PC-3 (cell line): ENCODE measurements at regions not wholly inside any gene's neighbourhood (a gene's known extent, or its start where the extent isn't known, plus 50 kb on each side); places are given as distances from the start of the nearest gene placed in this dataset.

Source experiments
- ATAC-seq: fragments of 200-7000 bp; cut with Tn5 transposase; 2 replicates; pipeline ENCODE4 v1.9.1; 2020; ENCODE audit warnings: mild to moderate bottlenecking, moderate library complexity
- BruUV-seq: library from RNA; stranded (reverse); fragments of 400-500 nt; replicated peaks from 2 replicates; lab custom pipeline; 2021; lab: Mats Ljungman, UMichigan
- CTCF ChIA-PET: fragments of 300-600 bp; sonication (Branson Sonifier 250); formaldehyde crosslinking; loops from one replicate; lab custom pipeline; 2022; ENCODE audit warnings: antibody characterized with exemption; lab: Charles Lee
- POLR2A ChIA-PET: fragments of 300-600 bp; sonication (Branson Sonifier 250); formaldehyde crosslinking; loops from one replicate; lab custom pipeline; 2022; ENCODE audit warnings: antibody characterized with exemption; ENCODE audit not compliant: unreplicated experiment; lab: Charles Lee
- DNase-seq: peaks from one replicate; pipeline ENCODE4 v3.0.0-alpha.2; 2015
- H2AFZ ChIP-seq: fragments of 300-600 bp; sonication (generic); 2 replicates; pipeline ENCODE4 v1.6.0; 2016; ENCODE audit warnings: antibody characterized with exemption, low read length
- H3F3A ChIP-seq: fragments of 300-600 bp; sonication (generic); one replicate; pipeline ENCODE4 v1.6.0; 2017; ENCODE audit warnings: antibody characterized with exemption, low read length, control low read depth, mild to moderate bottlenecking; ENCODE audit not compliant: unreplicated experiment
- H3K27ac ChIP-seq: fragments of 300-600 bp; sonication (generic); 2 replicates; pipeline ENCODE4 v1.5.1; 2016; ENCODE audit warnings: mild to moderate bottlenecking, low read length
- H3K27me3 ChIP-seq: fragments of 300-600 bp; sonication (generic); 2 replicates; pipeline ENCODE4 v1.6.1; 2016; ENCODE audit warnings: low read length, mixed read lengths
- H3K36me3 ChIP-seq: fragments of 300-600 bp; sonication (generic); 2 replicates; pipeline ENCODE4 v1.6.1; 2016; ENCODE audit warnings: low read depth, mixed run types, low read length, mixed read lengths
- H3K4me1 ChIP-seq: fragments of 300-600 bp; sonication (generic); 2 replicates; pipeline ENCODE4 v1.5.1; 2016; ENCODE audit warnings: low read length; ENCODE audit not compliant: insufficient read depth
- H3K4me2 ChIP-seq: fragments of 300-600 bp; sonication (generic); 2 replicates; pipeline ENCODE4 v1.6.0; 2016; ENCODE audit warnings: low read length
- H3K4me3 ChIP-seq: fragments of 300-600 bp; sonication (generic); 2 replicates; pipeline ENCODE4 v1.5.1; 2016; ENCODE audit warnings: mild to moderate bottlenecking, low read length, mixed read lengths
- H3K79me2 ChIP-seq: fragments of 300-600 bp; sonication (generic); 2 replicates; pipeline ENCODE4 v1.6.1; 2017; ENCODE audit warnings: low read length, mixed read lengths
- H3K9ac ChIP-seq: fragments of 300-600 bp; sonication (generic); 2 replicates; pipeline ENCODE4 v1.6.0; 2016; ENCODE audit warnings: mild to moderate bottlenecking, low read length
- H3K9me2 ChIP-seq: fragments of 300-600 bp; sonication (generic); replicated peaks from 2 replicates; pipeline ENCODE4 v1.6.1; 2016; ENCODE audit warnings: mixed run types, low read length, mixed read lengths
- H3K9me3 ChIP-seq: fragments of 300-600 bp; sonication (generic); 2 replicates; pipeline ENCODE4 v1.6.1; 2016; ENCODE audit warnings: low read length, mixed read lengths
- H4K20me1 ChIP-seq: fragments of 300-600 bp; sonication (generic); 2 replicates; pipeline ENCODE4 v1.6.1; 2016; ENCODE audit warnings: low read length, mixed read lengths
- EZH2 ChIP-seq: fragments of 300-600 bp; sonication (generic); IDR thresholded peaks from one replicate; pipeline ENCODE4 v1.6.1; 2017; ENCODE audit warnings: antibody characterized with exemption, mild to moderate bottlenecking, low read length; ENCODE audit not compliant: unreplicated experiment
- EZH2phosphoT487 ChIP-seq: fragments of 300-600 bp; sonication (generic); IDR thresholded peaks from 2 replicates; pipeline ENCODE4 v1.6.1; 2018; ENCODE audit warnings: mild to moderate bottlenecking, antibody characterized with exemption, low read length, borderline replicate concordance
- intact Hi-C: fragments of 100-400 bp; cut with micrococcal nuclease; formaldehyde crosslinking; loops from 2 replicates; pipeline ENCODE4 v1.9.0; 2023
- TF ChIP-seq, protein P1 (sequence below): fragments of 300-600 bp; sonication (generic); conservative IDR thresholded peaks from 2 replicates; pipeline ENCODE4 v1.5.1; 2017; ENCODE audit warnings: antibody characterized with exemption, low read depth, mild to moderate bottlenecking, low read length

GRCh38 chr11:130600139-130600538 is 151.7 kb downstream of the ADAMTS15 start:
- no TSS peak for BruUV-seq
- intact Hi-C loops, result no loop called here
- Histone ChIP-seq H3K79me2 (no peaks in the 10 kb centered on the region), H4K20me1 (no peaks in the 10 kb centered on the region), H3K36me3 (no peaks in the 10 kb centered on the region), H3F3A (no peaks in the 10 kb centered on the region), H2AFZ (no peak overlapping the region), H3K4me1 (no peaks in the 10 kb centered on the region), H3K27me3 (no peaks in the 10 kb centered on the region), H3K4me2 (no peak overlapping the region), H3K4me3 (no peak overlapping the region), H3K9ac (no peak overlapping the region), H3K27ac (no peak overlapping the region), H3K9me3 (no peaks in the 10 kb centered on the region), H3K9me2 (no peaks in the 10 kb centered on the region)
- ChIA-PET POLR2A (no interaction called here), CTCF (no interaction called here)
- no peak for ATAC-seq
- no peak for TF ChIP-seq EZH2
- no peak for TF ChIP-seq EZH2phosphoT487
- TF ChIP-seq, protein P1, sequence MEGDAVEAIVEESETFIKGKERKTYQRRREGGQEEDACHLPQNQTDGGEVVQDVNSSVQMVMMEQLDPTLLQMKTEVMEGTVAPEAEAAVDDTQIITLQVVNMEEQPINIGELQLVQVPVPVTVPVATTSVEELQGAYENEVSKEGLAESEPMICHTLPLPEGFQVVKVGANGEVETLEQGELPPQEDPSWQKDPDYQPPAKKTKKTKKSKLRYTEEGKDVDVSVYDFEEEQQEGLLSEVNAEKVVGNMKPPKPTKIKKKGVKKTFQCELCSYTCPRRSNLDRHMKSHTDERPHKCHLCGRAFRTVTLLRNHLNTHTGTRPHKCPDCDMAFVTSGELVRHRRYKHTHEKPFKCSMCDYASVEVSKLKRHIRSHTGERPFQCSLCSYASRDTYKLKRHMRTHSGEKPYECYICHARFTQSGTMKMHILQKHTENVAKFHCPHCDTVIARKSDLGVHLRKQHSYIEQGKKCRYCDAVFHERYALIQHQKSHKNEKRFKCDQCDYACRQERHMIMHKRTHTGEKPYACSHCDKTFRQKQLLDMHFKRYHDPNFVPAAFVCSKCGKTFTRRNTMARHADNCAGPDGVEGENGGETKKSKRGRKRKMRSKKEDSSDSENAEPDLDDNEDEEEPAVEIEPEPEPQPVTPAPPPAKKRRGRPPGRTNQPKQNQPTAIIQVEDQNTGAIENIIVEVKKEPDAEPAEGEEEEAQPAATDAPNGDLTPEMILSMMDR, result no peak
- no peak for DNase-seq

- POLR2A ChIA-PET, result no interaction called here
- CTCF ChIA-PET, result no interaction called here
- H3K9me3 ChIP-seq, result no peaks in the 10 kb centered on the region
- TF ChIP-seq, protein P1, result no peak
- TF ChIP-seq EZH2phosphoT487, result no peak
- no peak for TF ChIP-seq EZH2
- H3K27me3 ChIP-seq, result no peaks in the 10 kb centered on the region
- H3K4me2 ChIP-seq, result no peak overlapping the region
- no peak overlapping the region for H3K27ac ChIP-seq
- no peaks in the 10 kb centered on the region for H3K9me2 ChIP-seq
- ATAC-seq, result no peak
- no peak overlapping the region for H3K4me3 ChIP-seq
- H3K36me3 ChIP-seq, result no peaks in the 10 kb centered on the region
- no peaks in the 10 kb centered on the region for H3K79me2 ChIP-seq
- H3K9ac ChIP-seq, result no peak overlapping the region
- H3F3A ChIP-seq, result no peaks in the 10 kb centered on the region
- no peak for DNase-seq
- H3K4me1 ChIP-seq, result no peaks in the 10 kb centered on the region
- no TSS peak for BruUV-seq
- intact Hi-C loops, result no loop called here
- no peaks in the 10 kb centered on the region for H4K20me1 ChIP-seq
- H2AFZ ChIP-seq, result no peak overlapping the region
These were observed 152.2 kb downstream of the ADAMTS15 start for GRCh38 chr11:130600616-130601015.

DNA sequence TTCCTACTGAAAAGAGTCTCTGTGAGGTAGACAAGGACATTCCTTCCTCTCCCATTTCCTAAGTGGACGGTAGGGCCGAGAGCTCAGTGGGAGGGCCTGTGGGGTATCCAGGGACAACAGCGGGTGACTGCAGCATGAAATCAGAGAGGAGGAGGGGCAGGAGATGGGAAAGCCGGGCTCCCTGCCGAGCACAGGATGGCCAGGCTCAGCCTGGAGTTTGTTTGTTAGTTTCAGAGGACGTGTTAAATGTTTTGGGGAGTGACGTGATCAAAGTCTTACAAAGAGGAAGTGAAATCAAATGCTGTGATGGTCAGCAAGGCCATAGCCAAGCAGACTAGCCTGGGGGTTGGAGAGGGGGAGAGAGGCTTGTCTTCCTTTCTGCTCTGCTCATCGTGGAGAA is 152.7 kb downstream of the ADAMTS15 start:
- H3K27me3 ChIP-seq, result no peaks in the 10 kb centered on the region
- H3F3A ChIP-seq, result no peaks in the 10 kb centered on the region
- H3K9ac ChIP-seq, result no peak overlapping the region
- ChIA-PET POLR2A (no interaction called here), CTCF (no interaction called here)
- no TSS peak for BruUV-seq
- H4K20me1 ChIP-seq, result no peaks in the 10 kb centered on the region
- TF ChIP-seq EZH2 (no peak), EZH2phosphoT487 (no peak)
- TF ChIP-seq, protein P1, result no peak
- no peaks in the 10 kb centered on the region for H3K79me2 ChIP-seq
- H3K4me2 ChIP-seq, result no peak overlapping the region
- no peak overlapping the region for H3K27ac ChIP-seq
- no peak overlapping the region for H2AFZ ChIP-seq
- H3K4me3 ChIP-seq, result no peak overlapping the region
- H3K36me3 ChIP-seq, result no peaks in the 10 kb centered on the region
- H3K9me2 ChIP-seq, result no peaks in the 10 kb centered on the region
- H3K4me1 ChIP-seq, result peaks cover 2% of the 10 kb centered on the region
- intact Hi-C loops, result no loop called here
- ATAC-seq (no peak), DNase-seq (no peak)
- no peaks in the 10 kb centered on the region for H3K9me3 ChIP-seq
